ENCODE measurements at regions not wholly inside any gene's neighbourhood (a gene's known extent, or its start where the extent isn't known, plus 50 kb on each side); places are given as distances from the start of the nearest gene placed in this dataset.
"Not testable (repeated sequence)": the region's sequence is repeated elsewhere in the genome, so short reads cannot be mapped to it uniquely, and the experiment has no call there.

GRCh38 chr16:55991843-55992242 lies 116.7 kb upstream of the CES5A start:
- Mint-ChIP-seq H3K9me3 (no peaks in the 10 kb centered on the region), H3K27ac (no peak overlapping the region), H3K36me3 (no peaks in the 10 kb centered on the region)
- DNase-seq (ENCODE audit: low spot score in 2 of 2), result no peak
- ATAC-seq, result no peak

- no peak for ATAC-seq
- H3K27ac Mint-ChIP-seq, result no peak overlapping the region
- H3K9me3 Mint-ChIP-seq, result peaks cover 0 to 3% of the 10 kb centered on the region in 2 donors
- DNase-seq (ENCODE audit: low spot score in 2 of 2), result no peak
- no peaks in the 10 kb centered on the region for H3K36me3 Mint-ChIP-seq
Measured at GRCh38 chr16:55989569-55989907, 114.4 kb upstream of the CES5A start.

GRCh38 chr16:55988850-55989568 lies 113.8 kb upstream of the CES5A start:
- not testable (repeated sequence) for DNase-seq (ENCODE audit: low spot score in 2 of 2); ATAC-seq; H3K36me3 Mint-ChIP-seq; H3K27ac Mint-ChIP-seq; H3K9me3 Mint-ChIP-seq

- DNase-seq (ENCODE audit: low spot score in 2 of 2) (no peak), ATAC-seq (no peak)
- H3K27ac Mint-ChIP-seq, result no peak overlapping the region
- peaks cover 0 to 3% of the 10 kb centered on the region in 2 donors for H3K9me3 Mint-ChIP-seq
- no peaks in the 10 kb centered on the region for H3K36me3 Mint-ChIP-seq
Measured at GRCh38 chr16:55988013-55988412, 112.8 kb upstream of the CES5A start.

GRCh38 chr16:55982597-55982996 lies 107.4 kb upstream of the CES5A start:
- DNase-seq (ENCODE audit: low spot score in 2 of 2) (no peak), ATAC-seq (no peak)
- peaks cover 0 to 3% of the 10 kb centered on the region in 2 donors for H3K9me3 Mint-ChIP-seq
- H3K36me3 Mint-ChIP-seq, result no peaks in the 10 kb centered on the region
- H3K27ac Mint-ChIP-seq, result no peak overlapping the region

GRCh38 chr16:55981557-55981956 lies 106.4 kb upstream of the CES5A start:
- DNase-seq (ENCODE audit: low spot score in 2 of 2), result no peak
- no peak for ATAC-seq
- Mint-ChIP-seq H3K36me3 (no peaks in the 10 kb centered on the region), H3K9me3 (peaks cover 0 to 3% of the 10 kb centered on the region in 2 donors), H3K27ac (no peak overlapping the region)

GRCh38 chr16:55976815-55977214 lies 101.6 kb upstream of the CES5A start:
- no peak for DNase-seq (ENCODE audit: low spot score in 2 of 2)
- H3K27ac Mint-ChIP-seq, result no peak overlapping the region
- ATAC-seq, result no peak
- no peaks in the 10 kb centered on the region for H3K9me3 Mint-ChIP-seq
- H3K36me3 Mint-ChIP-seq, result no peaks in the 10 kb centered on the region

- Mint-ChIP-seq H3K27ac (no peak overlapping the region), H3K9me3 (no peaks in the 10 kb centered on the region), H3K36me3 (no peaks in the 10 kb centered on the region)
- no peak for DNase-seq (ENCODE audit: low spot score in 2 of 2)
- ATAC-seq, result no peak
Measured at GRCh38 chr16:55971447-55971846, 96.3 kb upstream of the CES5A start.

GRCh38 chr16:55968221-55968620 lies 93.0 kb upstream of the CES5A start:
- no peak for DNase-seq (ENCODE audit: low spot score in 2 of 2)
- H3K36me3 Mint-ChIP-seq, result no peaks in the 10 kb centered on the region
- H3K9me3 Mint-ChIP-seq, result no peaks in the 10 kb centered on the region
- no peak overlapping the region for H3K27ac Mint-ChIP-seq
- no peak for ATAC-seq

- no peak for ATAC-seq
- Mint-ChIP-seq H3K36me3 (no peaks in the 10 kb centered on the region), H3K9me3 (peaks cover under 1 to 6% of the 10 kb centered on the region in 2 donors), H3K27ac (no peak overlapping the region)
- DNase-seq (ENCODE audit: low spot score in 2 of 2), result no peak
Measured at GRCh38 chr16:55964923-55965475, 89.8 kb upstream of the CES5A start.

GRCh38 chr16:55955845-55956244 lies 80.7 kb upstream of the CES5A start:
- Mint-ChIP-seq H3K27ac (no peak overlapping the region), H3K9me3 (peaks cover 12 to 15% of the 10 kb centered on the region in 2 donors), H3K36me3 (no peaks in the 10 kb centered on the region)
- ATAC-seq (no peak), DNase-seq (ENCODE audit: low spot score in 2 of 2) (no peak)

- ATAC-seq (no peak), DNase-seq (ENCODE audit: low spot score in 2 of 2) (no peak)
- Mint-ChIP-seq H3K9me3 (peaks cover 13 to 17% of the 10 kb centered on the region in 2 donors), H3K36me3 (peaks cover 0 to 2% of the 10 kb centered on the region in 2 donors), H3K27ac (no peak overlapping the region)
Measured at GRCh38 chr16:55955424-55955823, 80.3 kb upstream of the CES5A start.

- no peak for DNase-seq (ENCODE audit: low spot score in 2 of 2)
- no peak for ATAC-seq
- Mint-ChIP-seq H3K36me3 (peaks cover 0 to 5% of the 10 kb centered on the region in 2 donors), H3K9me3 (peaks cover 13 to 17% of the 10 kb centered on the region in 2 donors), H3K27ac (no peak overlapping the region)
Measured at GRCh38 chr16:55954906-55955305, 79.7 kb upstream of the CES5A start.

GRCh38 chr16:55949518-55949917 lies 74.3 kb upstream of the CES5A start:
- Mint-ChIP-seq H3K27ac (no peak overlapping the region), H3K36me3 (peaks cover 0 to 5% of the 10 kb centered on the region in 2 donors), H3K9me3 (peaks cover 3 to 4% of the 10 kb centered on the region in 2 donors)
- no peak for ATAC-seq
- DNase-seq (ENCODE audit: low spot score in 2 of 2), result no peak

- Mint-ChIP-seq H3K36me3 (peaks cover 0 to 5% of the 10 kb centered on the region in 2 donors), H3K9me3 (peaks cover 3 to 4% of the 10 kb centered on the region in 2 donors), H3K27ac (no peak overlapping the region)
- no peak for ATAC-seq
- DNase-seq (ENCODE audit: low spot score in 2 of 2), result no peak
Measured at GRCh38 chr16:55948230-55948629, 73.1 kb upstream of the CES5A start.

GRCh38 chr16:55947366-55947765 lies 72.2 kb upstream of the CES5A start:
- H3K27ac Mint-ChIP-seq, result no peak overlapping the region
- ATAC-seq, result no peak
- peaks cover 3 to 4% of the 10 kb centered on the region in 2 donors for H3K9me3 Mint-ChIP-seq
- H3K36me3 Mint-ChIP-seq, result peaks cover 0 to 5% of the 10 kb centered on the region in 2 donors
- no peak for DNase-seq (ENCODE audit: low spot score in 2 of 2)

- no peaks in the 10 kb centered on the region for H3K36me3 Mint-ChIP-seq
- H3K27ac Mint-ChIP-seq, result no peak overlapping the region
- ATAC-seq, result peak; percentile 40 to 53
- peak in 1 of 2 donors; percentile 64 for DNase-seq (ENCODE audit: low spot score in 2 of 2)
- no peaks in the 10 kb centered on the region for H3K9me3 Mint-ChIP-seq
Measured at GRCh38 chr16:55944377-55944802, 69.2 kb upstream of the CES5A start.

GRCh38 chr16:55943267-55943666 lies 68.1 kb upstream of the CES5A start:
- DNase-seq (ENCODE audit: low spot score in 2 of 2), result no peak
- no peak overlapping the region for H3K27ac Mint-ChIP-seq

More at GRCh38 chr16:55943267-55943666, 68.1 kb upstream of the CES5A start:
- ATAC-seq, result no peak
- H3K36me3 Mint-ChIP-seq, result no peaks in the 10 kb centered on the region
- H3K9me3 Mint-ChIP-seq, result no peaks in the 10 kb centered on the region

Data from activated naive CD4-positive, alpha-beta T cell treated with anti-CD3 and anti-CD28 coated beads, Interleukin-2, amount 50 U/mL, for 72 hours (primary cell).